Small intestine (tissue), 7 donors: ENCODE measurements at regions not wholly inside any gene's neighbourhood (a gene's known extent, or its start where the extent isn't known, plus 50 kb on each side); places are given as distances from the start of the nearest gene placed in this dataset.

Experiments used
- DNase-seq, 2 donors: peaks; one replicate each; pipeline versions ENCODE4 v3.0.0 to v3.0.0-alpha.2; 2013
- FAIRE-seq: peaks from 2 replicates; lab custom pipeline; 2012; peaks lifted over from hg19 to GRCh38; lab: Jason Lieb, UNC
- H3K27ac ChIP-seq, 3 donors: one replicate each; pipeline ENCODE4 v1.5.1; 2013; ENCODE audit warnings: low read length in 2 of 3, mild to moderate bottlenecking in 2 of 3, control low read depth in 1 of 3, inconsistent platforms in 1 of 3, low read depth in 1 of 3, moderate library complexity in 1 of 3
- H3K27me3 ChIP-seq, 3 donors: one replicate each; pipeline ENCODE4 v1.6.1; 2013; ENCODE audit warnings: low read length in 3 of 3, inconsistent platforms in 1 of 3; ENCODE audit not compliant: control insufficient read depth in 3 of 3, insufficient read depth in 3 of 3
- H3K36me3 ChIP-seq, 3 donors: one replicate each; pipeline ENCODE4 v1.6.1; 2013; ENCODE audit warnings: low read length in 3 of 3, inconsistent platforms in 1 of 3, low read depth in 1 of 3, mild to moderate bottlenecking in 1 of 3, moderate library complexity in 1 of 3; ENCODE audit not compliant: control insufficient read depth in 3 of 3, insufficient read depth in 2 of 3
- H3K4me1 ChIP-seq, 3 donors: one replicate each; pipeline ENCODE4 v1.6.1; 2013; ENCODE audit warnings: low read length in 2 of 3, inconsistent platforms in 1 of 3, low read depth in 1 of 3, mild to moderate bottlenecking in 1 of 3, moderate library complexity in 1 of 3; ENCODE audit not compliant: control insufficient read depth in 3 of 3, insufficient read depth in 2 of 3
- H3K4me3 ChIP-seq, 3 donors: one replicate each; pipeline ENCODE4 v1.5.1; 2013; ENCODE audit warnings: low read length in 3 of 3, control low read depth in 1 of 3, inconsistent platforms in 1 of 3, low read depth in 1 of 3, mild to moderate bottlenecking in 1 of 3, moderate library complexity in 1 of 3
- H3K9me3 ChIP-seq, 2 donors: one replicate each; pipeline ENCODE4 v1.6.1; 2013; ENCODE audit warnings: low read depth in 1 of 2, low read length in 1 of 2; ENCODE audit not compliant: control insufficient read depth in 2 of 2, insufficient read depth in 1 of 2
- WGBS, 3 donors: extraction: QIAGEN DNeasy Blood & Tissue Kit; methylation state at CpG; one replicate each; pipeline ENCODE4 v1.1.7; 2013; 5-methylcytosine and 5-hydroxymethylcytosine counted together
- donor health status: healthy with polysubstance abuse.
- donor health status: control.
- donor health status: control.
- donor health status: Bipolar disorder and iron deficiency.
- donor health status: healthy.

GRCh38 chr2:81984969-81985637 is 1680.6 kb upstream of the LRRTM1 start:
- Histone ChIP-seq H3K27ac (no peak overlapping the region), H3K4me1 (no peaks in the 10 kb centered on the region), H3K27me3 (no peaks in the 10 kb centered on the region), H3K36me3 (no peaks in the 10 kb centered on the region), H3K9me3 (no peaks in the 10 kb centered on the region), H3K4me3 (no peak overlapping the region)
- 91 to 93% (median 91%) methylated on average over 26 to 33 of the region's 33 CpGs for WGBS, 3 donors
- no peak for DNase-seq
- FAIRE-seq: no peak

GRCh38 chr2:81981585-81981984 is 1677.0 kb upstream of the LRRTM1 start:
- 68 to 77% (median 74%) methylated on average over 3 of the region's 3 CpGs for WGBS, 3 donors
- H3K27me3 ChIP-seq: no peaks in the 10 kb centered on the region
- H3K4me1 ChIP-seq: no peaks in the 10 kb centered on the region
- H3K9me3 ChIP-seq: no peaks in the 10 kb centered on the region
- no peak for FAIRE-seq
- no peak for DNase-seq
- H3K27ac ChIP-seq: no peak overlapping the region
- H3K36me3 ChIP-seq: no peaks in the 10 kb centered on the region
- H3K4me3 ChIP-seq: no peak overlapping the region

- no peaks in the 10 kb centered on the region for H3K27me3 ChIP-seq
- H3K9me3 ChIP-seq: no peaks in the 10 kb centered on the region
- H3K27ac ChIP-seq: no peak overlapping the region
- DNase-seq (no peak), FAIRE-seq (no peak)
- H3K4me1 ChIP-seq: no peaks in the 10 kb centered on the region
- H3K4me3 ChIP-seq: no peak overlapping the region
- WGBS, 3 donors: 55 to 61% (median 57%) methylated on average over 3 of the region's 3 CpGs
- H3K36me3 ChIP-seq: no peaks in the 10 kb centered on the region
These were observed 1674.5 kb upstream of the LRRTM1 start for GRCh38 chr2:81979086-81979485.

GRCh38 chr2:81976998-81977397 is 1672.4 kb upstream of the LRRTM1 start:
- Histone ChIP-seq H3K36me3 (no peaks in the 10 kb centered on the region), H3K4me1 (no peaks in the 10 kb centered on the region), H3K27ac (no peak overlapping the region), H3K4me3 (no peak overlapping the region), H3K27me3 (no peaks in the 10 kb centered on the region), H3K9me3 (no peaks in the 10 kb centered on the region)
- 42 to 79% (median 70%) methylated on average over 1 of the region's 1 CpG for WGBS, 3 donors
- no peak for DNase-seq
- FAIRE-seq: no peak

- no peak for FAIRE-seq
- no peaks in the 10 kb centered on the region for H3K36me3 ChIP-seq
- DNase-seq: no peak
These were observed 1669.7 kb upstream of the LRRTM1 start for GRCh38 chr2:81974216-81974615.

GRCh38 chr2:81942876-81943275 is 1638.3 kb upstream of the LRRTM1 start:
- Histone ChIP-seq H3K9me3 (no peaks in the 10 kb centered on the region), H3K4me1 (peaks cover 0 to 4% (median 0%) of the 10 kb centered on the region in 3 donors), H3K36me3 (no peaks in the 10 kb centered on the region), H3K4me3 (no peak overlapping the region), H3K27me3 (no peaks in the 10 kb centered on the region), H3K27ac (no peak overlapping the region)
- WGBS, 3 donors: 86 to 94% (median 91%) methylated on average over 1 of the region's 1 CpG
- DNase-seq (no peak), FAIRE-seq (no peak)

More at GRCh38 chr2:81974216-81974615, 1669.7 kb upstream of the LRRTM1 start:
- H3K27ac ChIP-seq: no peak overlapping the region
- no peaks in the 10 kb centered on the region for H3K9me3 ChIP-seq
- no peak overlapping the region for H3K4me3 ChIP-seq
- 13 to 45% (median 15%) methylated on average over 1 of the region's 1 CpG for WGBS, 3 donors
- no peaks in the 10 kb centered on the region for H3K27me3 ChIP-seq
- no peaks in the 10 kb centered on the region for H3K4me1 ChIP-seq

GRCh38 chr2:81942136-81942680 is 1637.7 kb upstream of the LRRTM1 start:
- no peak overlapping the region for H3K27ac ChIP-seq
- H3K4me3 ChIP-seq: no peak overlapping the region
- H3K27me3 ChIP-seq: no peaks in the 10 kb centered on the region
- DNase-seq (no peak), FAIRE-seq (no peak)
- no peaks in the 10 kb centered on the region for H3K9me3 ChIP-seq
- peaks cover 0 to 4% (median 0%) of the 10 kb centered on the region in 3 donors for H3K4me1 ChIP-seq
- H3K36me3 ChIP-seq: no peaks in the 10 kb centered on the region

GRCh38 chr2:81940266-81940955 is 1635.9 kb upstream of the LRRTM1 start:
- no peak for FAIRE-seq
- H3K4me3 ChIP-seq: no peak overlapping the region
- WGBS, 3 donors: 19 to 50% (median 36%) methylated on average over 7 of the region's 7 CpGs
- no peaks in the 10 kb centered on the region for H3K27me3 ChIP-seq
- H3K27ac ChIP-seq: no peak overlapping the region
- peak in 1 of 2 donors; percentile 64 for DNase-seq
- H3K9me3 ChIP-seq: no peaks in the 10 kb centered on the region
- H3K4me1 ChIP-seq: peaks cover 0 to 4% (median 0%) of the 10 kb centered on the region in 3 donors
- H3K36me3 ChIP-seq: no peaks in the 10 kb centered on the region
